GM12864 (cell line): ENCODE measurements at regions not wholly inside any gene's neighbourhood (a gene's known extent, or its start where the extent isn't known, plus 50 kb on each side); places are given as distances from the start of the nearest gene placed in this dataset.

ENCODE experiments used
- DNase-seq: peaks from one replicate; pipeline ENCODE4 v3.0.0-alpha.2; 2011; ENCODE audit warnings: low read depth
- H3K4me3 ChIP-seq: 2 replicates; pipeline ENCODE4 v1.5.1; 2011; ENCODE audit warnings: mild to moderate bottlenecking, low read depth, low read length, control low read depth
- TF ChIP-seq, protein P1 (sequence below): IDR thresholded peaks from 2 replicates; pipeline ENCODE4 v1.5.1; 2011; ENCODE audit warnings: low read depth, mild to moderate bottlenecking, moderate library complexity, low read length, control low read depth, inconsistent platforms; ENCODE audit errors: missing control alignments

DNA sequence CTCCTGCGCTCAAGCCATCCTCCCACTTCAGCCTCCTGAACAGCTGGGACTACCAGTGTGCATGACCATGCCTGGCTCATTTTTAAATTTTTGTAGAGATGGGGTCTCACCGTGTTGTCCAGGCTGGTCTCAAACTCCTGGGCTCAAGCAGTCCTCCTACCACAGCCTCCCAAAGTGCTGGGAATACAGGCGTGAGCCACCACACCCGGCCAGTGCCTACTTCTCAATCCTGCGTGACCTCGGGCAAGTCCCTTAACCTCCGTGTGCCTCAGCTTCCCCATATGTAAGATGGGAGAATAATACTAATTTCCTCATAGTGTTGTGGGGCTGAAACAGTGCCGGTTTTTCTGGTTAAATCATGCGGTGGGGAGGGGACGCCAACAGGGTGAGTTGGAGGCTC is 143.5 kb upstream of the CIBAR2 start:
- TF ChIP-seq, protein P1, sequence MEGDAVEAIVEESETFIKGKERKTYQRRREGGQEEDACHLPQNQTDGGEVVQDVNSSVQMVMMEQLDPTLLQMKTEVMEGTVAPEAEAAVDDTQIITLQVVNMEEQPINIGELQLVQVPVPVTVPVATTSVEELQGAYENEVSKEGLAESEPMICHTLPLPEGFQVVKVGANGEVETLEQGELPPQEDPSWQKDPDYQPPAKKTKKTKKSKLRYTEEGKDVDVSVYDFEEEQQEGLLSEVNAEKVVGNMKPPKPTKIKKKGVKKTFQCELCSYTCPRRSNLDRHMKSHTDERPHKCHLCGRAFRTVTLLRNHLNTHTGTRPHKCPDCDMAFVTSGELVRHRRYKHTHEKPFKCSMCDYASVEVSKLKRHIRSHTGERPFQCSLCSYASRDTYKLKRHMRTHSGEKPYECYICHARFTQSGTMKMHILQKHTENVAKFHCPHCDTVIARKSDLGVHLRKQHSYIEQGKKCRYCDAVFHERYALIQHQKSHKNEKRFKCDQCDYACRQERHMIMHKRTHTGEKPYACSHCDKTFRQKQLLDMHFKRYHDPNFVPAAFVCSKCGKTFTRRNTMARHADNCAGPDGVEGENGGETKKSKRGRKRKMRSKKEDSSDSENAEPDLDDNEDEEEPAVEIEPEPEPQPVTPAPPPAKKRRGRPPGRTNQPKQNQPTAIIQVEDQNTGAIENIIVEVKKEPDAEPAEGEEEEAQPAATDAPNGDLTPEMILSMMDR: no peak
- no peak overlapping the region for H3K4me3 ChIP-seq
- no peak for DNase-seq

- no peak overlapping the region for H3K4me3 ChIP-seq
- DNase-seq: no peak
- TF ChIP-seq, protein P1: no peak
Measured at GRCh38 chr16:85256190-85256739, 144.0 kb upstream of the CIBAR2 start.

GRCh38 chr16:85257483-85257882 is 145.2 kb upstream of the CIBAR2 start:
- TF ChIP-seq, protein P1: no peak
- H3K4me3 ChIP-seq: no peak overlapping the region
- DNase-seq: no peak

GRCh38 chr16:85258166-85258565 is 145.9 kb upstream of the CIBAR2 start:
- TF ChIP-seq, protein P1: no peak
- no peak for DNase-seq
- H3K4me3 ChIP-seq: no peak overlapping the region

DNA sequence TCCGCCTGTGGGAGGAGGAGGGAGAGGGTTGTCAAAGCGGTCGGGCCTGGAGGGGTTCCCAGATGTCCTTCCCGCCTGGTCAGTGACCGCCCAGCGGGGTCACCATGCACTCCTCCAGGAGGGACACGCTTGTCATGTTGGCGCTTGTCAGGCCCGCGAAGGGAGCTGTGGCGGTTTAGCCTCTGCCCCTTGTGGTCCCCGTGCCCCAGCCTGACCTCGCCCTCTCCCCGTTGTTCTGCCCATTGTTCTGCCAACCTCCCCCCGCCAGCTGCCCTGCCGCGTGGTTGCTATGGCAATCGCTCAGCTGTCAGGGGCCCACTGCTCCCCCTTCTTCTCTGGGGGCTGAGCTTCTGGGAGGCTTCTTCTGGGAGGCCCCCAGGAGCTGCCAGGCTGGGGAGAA is 146.4 kb upstream of the CIBAR2 start:
- H3K4me3 ChIP-seq: no peak overlapping the region
- no peak for DNase-seq
- TF ChIP-seq, protein P1: no peak

- TF ChIP-seq, protein P1: no peak
- H3K4me3 ChIP-seq: no peak overlapping the region
- DNase-seq: no peak
Measured at GRCh38 chr16:85259115-85259831, 147.0 kb upstream of the CIBAR2 start.

GRCh38 chr16:85259832-85260167 is 147.5 kb upstream of the CIBAR2 start:
- TF ChIP-seq, protein P1: no peak
- no peak for DNase-seq
- H3K4me3 ChIP-seq: no peak overlapping the region
